GM19025 (cell line): ENCODE measurements at regions not wholly inside any gene's neighbourhood (a gene's known extent, or its start where the extent isn't known, plus 50 kb on each side); places are given as distances from the start of the nearest gene placed in this dataset.

Source experiments
- ATAC-seq: cut with Tn5 transposase; IDR thresholded peaks from one replicate; pipeline ENCODE4 v1.9.1; 2021; ENCODE audit warnings: mild to moderate bottlenecking, low read depth, moderate library complexity; ENCODE audit not compliant: unreplicated experiment

- ATAC-seq: no peak
Observed at GRCh38 chr1:55426619-55427018, 211.5 kb upstream of the USP24 start.

GRCh38 chr1:55426156-55426555 is 211.0 kb upstream of the USP24 start:
- ATAC-seq: no peak

GRCh38 chr1:55425310-55425930 is 210.3 kb upstream of the USP24 start:
- ATAC-seq: no peak

- ATAC-seq: no peak
Observed at GRCh38 chr1:55423376-55423775, 208.2 kb upstream of the USP24 start.

GRCh38 chr1:55420929-55421716 is 206.0 kb upstream of the USP24 start:
- no peak for ATAC-seq

GRCh38 chr1:55420026-55420425 is 204.9 kb upstream of the USP24 start:
- ATAC-seq: no peak

- no peak for ATAC-seq
Observed at GRCh38 chr1:55418208-55419000, 203.2 kb upstream of the USP24 start.

- no peak for ATAC-seq
Observed at GRCh38 chr1:55416164-55416842, 201.1 kb upstream of the USP24 start.

GRCh38 chr1:55413286-55413685 is 198.1 kb upstream of the USP24 start:
- no peak for ATAC-seq

- ATAC-seq: no peak
Observed at GRCh38 chr1:55412060-55412459, 196.9 kb upstream of the USP24 start.

GRCh38 chr1:55402671-55403464 is 187.7 kb upstream of the USP24 start:
- no peak for ATAC-seq

GRCh38 chr1:55402142-55402541 is 187.0 kb upstream of the USP24 start:
- no peak for ATAC-seq

- ATAC-seq: no peak
Observed at GRCh38 chr1:55400508-55400907, 185.3 kb upstream of the USP24 start.

GRCh38 chr1:55399346-55399745 is 184.2 kb upstream of the USP24 start:
- ATAC-seq: no peak

- no peak for ATAC-seq
Observed at GRCh38 chr1:55396381-55396891, 181.3 kb upstream of the USP24 start.

- no peak for ATAC-seq
Observed at GRCh38 chr1:55388960-55389359, 173.8 kb upstream of the USP24 start.

- ATAC-seq: no peak
Observed at GRCh38 chr1:55387145-55387544, 172.0 kb upstream of the USP24 start.

- no peak for ATAC-seq
Observed at GRCh38 chr1:55386456-55386855, 171.3 kb upstream of the USP24 start.

- no peak for ATAC-seq
Observed at GRCh38 chr1:55385402-55386018, 170.3 kb upstream of the USP24 start.
